GM12874 (cell line): ENCODE measurements at regions not wholly inside any gene's neighbourhood (a gene's known extent, or its start where the extent isn't known, plus 50 kb on each side); places are given as distances from the start of the nearest gene placed in this dataset.

Experiments
- TF ChIP-seq, protein P1 (sequence below): IDR thresholded peaks from 2 replicates; pipeline ENCODE4 v1.5.1; 2011; ENCODE audit warnings: low read depth, mild to moderate bottlenecking, control low read depth, low read length, moderate library complexity; ENCODE audit not compliant: insufficient read depth

DNA sequence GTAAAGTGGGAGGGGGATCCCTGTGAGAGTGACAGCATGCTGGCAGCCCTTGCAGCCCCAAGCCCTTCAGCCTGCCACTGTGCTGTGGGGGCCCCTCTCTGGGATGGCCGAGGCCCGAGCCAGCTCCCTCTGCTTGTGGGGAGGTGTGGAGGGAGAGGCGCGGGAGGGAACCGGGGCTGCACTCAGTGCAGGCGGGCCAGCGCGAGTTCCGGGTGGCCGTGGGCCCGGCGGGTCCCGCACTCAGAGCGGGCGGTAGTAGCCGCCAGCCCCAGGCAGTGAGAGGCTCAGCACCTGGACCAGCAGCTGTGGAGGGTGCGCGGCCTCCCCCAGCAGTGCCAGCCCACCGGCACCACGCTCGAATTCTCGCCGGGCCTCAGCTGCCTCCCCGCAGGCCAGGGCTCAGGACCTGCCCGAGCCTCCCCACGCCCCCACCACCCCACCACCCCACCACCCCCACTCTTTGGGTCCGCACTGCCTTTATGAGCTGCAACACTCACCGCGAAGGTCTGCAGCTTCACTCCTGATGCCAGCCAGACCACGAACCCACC is 208.1 kb downstream of the CDH19 start:
- TF ChIP-seq, protein P1, sequence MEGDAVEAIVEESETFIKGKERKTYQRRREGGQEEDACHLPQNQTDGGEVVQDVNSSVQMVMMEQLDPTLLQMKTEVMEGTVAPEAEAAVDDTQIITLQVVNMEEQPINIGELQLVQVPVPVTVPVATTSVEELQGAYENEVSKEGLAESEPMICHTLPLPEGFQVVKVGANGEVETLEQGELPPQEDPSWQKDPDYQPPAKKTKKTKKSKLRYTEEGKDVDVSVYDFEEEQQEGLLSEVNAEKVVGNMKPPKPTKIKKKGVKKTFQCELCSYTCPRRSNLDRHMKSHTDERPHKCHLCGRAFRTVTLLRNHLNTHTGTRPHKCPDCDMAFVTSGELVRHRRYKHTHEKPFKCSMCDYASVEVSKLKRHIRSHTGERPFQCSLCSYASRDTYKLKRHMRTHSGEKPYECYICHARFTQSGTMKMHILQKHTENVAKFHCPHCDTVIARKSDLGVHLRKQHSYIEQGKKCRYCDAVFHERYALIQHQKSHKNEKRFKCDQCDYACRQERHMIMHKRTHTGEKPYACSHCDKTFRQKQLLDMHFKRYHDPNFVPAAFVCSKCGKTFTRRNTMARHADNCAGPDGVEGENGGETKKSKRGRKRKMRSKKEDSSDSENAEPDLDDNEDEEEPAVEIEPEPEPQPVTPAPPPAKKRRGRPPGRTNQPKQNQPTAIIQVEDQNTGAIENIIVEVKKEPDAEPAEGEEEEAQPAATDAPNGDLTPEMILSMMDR, result no peak

DNA sequence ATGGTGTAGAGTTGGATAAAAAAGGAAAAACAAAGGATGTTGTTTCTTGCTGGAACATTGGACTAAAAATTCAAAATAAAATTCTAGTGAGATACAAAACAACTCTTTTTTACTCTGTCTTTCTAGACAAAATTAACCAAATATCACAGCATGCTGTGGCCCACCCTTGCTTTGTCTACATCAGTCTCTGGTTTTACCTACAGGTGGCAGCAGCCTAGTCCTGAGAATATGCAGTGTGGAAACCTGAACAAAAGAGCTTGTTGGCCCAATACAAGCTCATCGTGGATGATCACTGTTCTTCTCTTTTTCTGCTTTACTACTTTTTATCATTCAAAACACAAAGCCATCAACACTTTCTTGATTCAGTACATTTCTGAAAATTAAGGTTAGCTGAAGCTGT is 210.4 kb downstream of the CDH19 start:
- TF ChIP-seq, protein P1, result no peak

DNA sequence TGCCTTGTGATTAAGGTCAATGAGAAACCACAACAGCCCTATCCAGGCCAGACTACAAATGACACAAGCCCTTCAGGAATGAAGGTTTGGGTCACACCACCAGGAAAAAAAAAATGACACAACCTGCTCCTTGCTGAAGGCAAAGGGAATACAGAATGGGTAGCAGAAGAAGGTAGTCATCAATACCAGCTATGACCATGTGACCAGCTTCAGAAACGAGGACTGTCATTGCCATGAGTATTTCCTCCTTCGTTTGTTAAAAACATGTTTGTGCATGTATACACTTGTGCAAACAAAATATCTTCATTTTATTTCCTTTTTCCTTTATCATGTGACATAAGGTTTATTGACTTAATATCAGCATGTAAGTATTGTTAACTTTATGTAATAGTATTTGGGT is 226.6 kb downstream of the CDH19 start:
- TF ChIP-seq, protein P1, result no peak

DNA sequence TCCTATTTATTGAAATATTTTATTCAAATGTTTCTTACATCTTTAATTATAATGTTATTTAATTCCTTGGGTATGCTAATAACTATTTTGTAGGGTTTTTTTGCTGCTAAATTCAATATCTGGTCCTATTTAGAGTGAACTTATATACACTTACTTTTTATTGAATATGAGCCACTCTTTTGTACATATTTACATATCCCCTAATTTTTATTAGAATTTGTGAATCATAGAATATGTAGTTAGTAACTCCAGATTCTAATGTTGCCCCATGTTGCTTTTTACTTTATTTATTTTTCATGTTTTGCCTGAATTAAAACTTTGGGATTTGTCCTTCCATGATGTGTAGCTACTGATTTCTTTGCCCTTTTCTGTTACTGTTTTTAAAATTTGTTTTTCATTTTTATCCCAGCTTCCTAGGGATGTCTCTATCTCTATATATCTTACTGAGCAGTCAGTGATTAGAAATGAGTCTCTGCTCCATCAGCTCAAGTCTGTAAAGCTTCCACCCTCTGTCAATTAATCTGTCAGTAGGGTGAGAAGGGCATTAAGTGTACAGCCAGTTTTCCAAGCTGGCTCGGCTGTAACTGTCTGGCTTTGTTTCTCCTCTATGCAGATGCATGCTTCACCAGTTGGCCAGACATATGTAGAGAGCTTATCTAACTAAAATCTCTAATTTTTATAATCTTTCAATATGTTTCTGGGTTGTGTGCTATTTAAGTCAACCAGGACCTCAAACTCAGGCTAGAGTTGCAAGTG is 256.9 kb downstream of the CDH19 start:
- TF ChIP-seq, protein P1, result no peak

DNA sequence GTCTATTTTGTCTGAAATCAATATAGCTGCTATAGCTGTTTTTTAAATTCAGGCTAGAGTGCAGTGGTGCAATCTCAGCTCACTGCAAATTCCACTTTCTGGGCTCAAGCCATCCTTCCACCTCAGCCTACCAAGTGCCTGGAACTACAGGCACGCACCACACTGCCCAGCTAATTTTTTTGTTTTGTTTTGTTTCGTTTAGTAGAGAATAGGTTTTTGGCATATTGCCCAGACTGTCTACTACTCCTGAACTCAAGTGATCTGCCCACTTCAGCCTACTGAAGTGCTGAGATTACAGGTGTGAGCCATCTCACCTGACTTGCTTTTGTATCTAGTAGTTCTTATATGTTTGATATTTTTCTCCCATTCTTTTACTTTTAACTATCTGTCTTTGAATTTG is 259.7 kb downstream of the CDH19 start:
- TF ChIP-seq, protein P1, result no peak

DNA sequence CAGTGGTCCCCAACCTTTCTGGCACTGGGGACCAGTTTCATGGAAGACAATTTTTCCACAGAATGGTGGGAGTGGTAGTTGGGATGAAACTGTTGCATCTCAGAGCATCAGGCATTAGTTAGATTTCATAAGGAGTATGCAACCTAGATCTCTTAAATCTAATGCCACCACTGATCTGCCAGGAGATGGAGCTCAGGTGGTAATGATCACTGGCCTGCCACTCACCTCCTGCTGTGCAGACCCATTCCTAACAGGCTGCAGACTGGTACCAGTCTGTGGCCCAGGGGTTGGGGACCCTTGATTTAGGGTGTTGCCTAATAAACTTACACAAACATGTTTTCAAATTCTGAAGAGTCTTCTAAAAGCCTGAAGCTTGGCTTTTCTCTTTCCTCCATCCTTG is 261.3 kb downstream of the CDH19 start:
- TF ChIP-seq, protein P1, result no peak

DNA sequence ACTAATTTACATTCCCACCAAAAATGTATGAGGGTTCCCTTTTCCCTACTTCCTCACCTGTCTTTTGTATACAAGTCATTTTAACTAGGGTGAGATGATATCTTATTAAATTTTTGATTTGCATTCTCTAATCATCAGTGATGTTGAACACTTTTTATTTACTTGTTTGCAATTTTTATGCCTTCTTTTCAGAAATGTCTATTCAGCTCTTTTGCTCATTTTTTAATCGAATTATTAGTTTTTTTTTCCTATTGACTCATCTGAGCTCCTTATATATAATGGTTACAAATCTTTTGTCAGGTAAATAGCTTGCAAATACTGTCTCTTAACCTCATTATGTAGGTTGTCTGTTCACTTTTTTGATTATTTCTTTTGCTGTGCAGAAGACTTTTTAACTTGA is 269.4 kb downstream of the CDH19 start:
- TF ChIP-seq, protein P1, result no peak
